ENCODE measurements at regions not wholly inside any gene's neighbourhood (a gene's known extent, or its start where the extent isn't known, plus 50 kb on each side); places are given as distances from the start of the nearest gene placed in this dataset.

GRCh38 chr1:106276871-106277270 is 779.6 kb upstream of the PRMT6 start:
- peaks cover 0 to 4% of the 10 kb centered on the region in 2 experiments; a peak in 1 of 4 replicates for H3K4me1 Mint-ChIP-seq
- H3K4me3 Mint-ChIP-seq, result no peak overlapping the region
- no peak overlapping the region for H3K14ac ChIP-seq (ENCODE audit: insufficient read depth, low read length)
- no peak overlapping the region for H3K27ac ChIP-seq (ENCODE audit: insufficient read length, low read depth, low read length)
- no peak overlapping the region for H2BK12ac ChIP-seq (ENCODE audit: insufficient read length, low read depth, low read length)
- H3K4me1 ChIP-seq (ENCODE audit: insufficient read depth, low read length), result no peaks in the 10 kb centered on the region
- TF ChIP-seq, protein P1, sequence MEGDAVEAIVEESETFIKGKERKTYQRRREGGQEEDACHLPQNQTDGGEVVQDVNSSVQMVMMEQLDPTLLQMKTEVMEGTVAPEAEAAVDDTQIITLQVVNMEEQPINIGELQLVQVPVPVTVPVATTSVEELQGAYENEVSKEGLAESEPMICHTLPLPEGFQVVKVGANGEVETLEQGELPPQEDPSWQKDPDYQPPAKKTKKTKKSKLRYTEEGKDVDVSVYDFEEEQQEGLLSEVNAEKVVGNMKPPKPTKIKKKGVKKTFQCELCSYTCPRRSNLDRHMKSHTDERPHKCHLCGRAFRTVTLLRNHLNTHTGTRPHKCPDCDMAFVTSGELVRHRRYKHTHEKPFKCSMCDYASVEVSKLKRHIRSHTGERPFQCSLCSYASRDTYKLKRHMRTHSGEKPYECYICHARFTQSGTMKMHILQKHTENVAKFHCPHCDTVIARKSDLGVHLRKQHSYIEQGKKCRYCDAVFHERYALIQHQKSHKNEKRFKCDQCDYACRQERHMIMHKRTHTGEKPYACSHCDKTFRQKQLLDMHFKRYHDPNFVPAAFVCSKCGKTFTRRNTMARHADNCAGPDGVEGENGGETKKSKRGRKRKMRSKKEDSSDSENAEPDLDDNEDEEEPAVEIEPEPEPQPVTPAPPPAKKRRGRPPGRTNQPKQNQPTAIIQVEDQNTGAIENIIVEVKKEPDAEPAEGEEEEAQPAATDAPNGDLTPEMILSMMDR (conservative IDR thresholded peaks at IDR 0.05), result no peak
- no peak overlapping the region for H4K5ac ChIP-seq (ENCODE audit: insufficient read length, low read depth, low read length)
- no peak overlapping the region for H2BK15ac ChIP-seq (ENCODE audit: low read depth, low read length)
- no peaks in the 10 kb centered on the region for H3K79me2 ChIP-seq (ENCODE audit: insufficient read depth, low read length)
- H3K4ac ChIP-seq (ENCODE audit: low read depth, low read length), result no peak overlapping the region
- no peak overlapping the region for H2AK5ac ChIP-seq (ENCODE audit: insufficient read length, low read length)
- no peaks in the 10 kb centered on the region for H3K9me3 ChIP-seq (ENCODE audit: control insufficient read depth, low read depth, low read length)
- no peak overlapping the region for H3K9ac ChIP-seq (ENCODE audit: extremely low read depth, insufficient read length, low read length)
- no peak overlapping the region for H3K4me2 ChIP-seq (ENCODE audit: insufficient read depth, insufficient read length, low read length)
- H2AFZ ChIP-seq (ENCODE audit: low read length), result no peak overlapping the region
- no peaks in the 10 kb centered on the region for H3K27me3 ChIP-seq (ENCODE audit: insufficient read depth, low read length)
- H4K20me1 ChIP-seq (ENCODE audit: control insufficient read depth, insufficient read depth, insufficient read length), result no peaks in the 10 kb centered on the region
- WGBS (ENCODE audit: extremely low coverage, insufficient read length, low lambda C conversion rate), result no CpG with 5 or more reads among the region's 1 CpG
- peak overlapping the region in 1 of 3 experiments; percentile 32; a peak in 2 of 7 replicates for H3K27ac Mint-ChIP-seq
- H3K56ac ChIP-seq (ENCODE audit: insufficient read length, low read depth, low read length), result no peak overlapping the region
- no peak overlapping the region for H2BK20ac ChIP-seq (ENCODE audit: low read depth, low read length, poor library complexity, severe bottlenecking)
- H3K23ac ChIP-seq (ENCODE audit: insufficient read length, low read depth, low read length), result no peak overlapping the region
- no peak for DNase-seq
- H2BK5ac ChIP-seq (ENCODE audit: insufficient read length, low read length), result no peak overlapping the region
- H2BK120ac ChIP-seq (ENCODE audit: low read depth, low read length, poor library complexity, severe bottlenecking), result no peak overlapping the region
- no peak overlapping the region for H3K18ac ChIP-seq (ENCODE audit: insufficient read length, low read depth, low read length)
- H3K23me2 ChIP-seq (ENCODE audit: insufficient read length, low read depth, low read length, poor library complexity, severe bottlenecking), result no peaks in the 10 kb centered on the region
- H3T11ph ChIP-seq (ENCODE audit: low read length), result no peak overlapping the region
- no peaks in the 10 kb centered on the region for H3K36me3 Mint-ChIP-seq (ENCODE audit: insufficient read depth in 1 of 3, low read depth in 3 of 3)
- H3K79me1 ChIP-seq (ENCODE audit: insufficient read depth, low read depth, low read length, poor library complexity, severe bottlenecking), result no peaks in the 10 kb centered on the region
- H4K8ac ChIP-seq (replicated peaks; ENCODE audit: insufficient read length, low read depth, low read length), result no peak overlapping the region
- H4K91ac ChIP-seq (ENCODE audit: insufficient read length, low read depth, low read length), result no peak overlapping the region
- no peaks in the 10 kb centered on the region for H3K9me3 Mint-ChIP-seq
- H3K27me3 Mint-ChIP-seq (ENCODE audit: low read depth), result no peaks in the 10 kb centered on the region

Measured in H9 (cell line).